Progenitor cell of endocrine pancreas (in vitro differentiated cells): ENCODE measurements at regions not wholly inside any gene's neighbourhood (a gene's known extent, or its start where the extent isn't known, plus 50 kb on each side); places are given as distances from the start of the nearest gene placed in this dataset.

Experiments
- DNase-seq: peaks from one replicate; pipeline ENCODE4 v3.0.0; 2021; ENCODE audit warnings: low spot score; ENCODE audit not compliant: unreplicated experiment
- H3K27ac Mint-ChIP-seq: 2 replicates; pipeline ENCODE4 v1.8.0; 2021; ENCODE audit warnings: mild to moderate bottlenecking, moderate library complexity, mixed read lengths
- H3K27me3 Mint-ChIP-seq: 2 replicates; pipeline ENCODE4 v1.8.0; 2021; ENCODE audit warnings: mixed read lengths
- H3K36me3 Mint-ChIP-seq: 2 replicates; pipeline ENCODE4 v1.8.0; 2022; ENCODE audit warnings: mixed read lengths; ENCODE audit not compliant: insufficient read depth
- H3K4me1 Mint-ChIP-seq: 2 replicates; pipeline ENCODE4 v1.8.0; 2021; ENCODE audit warnings: low read depth, mixed read lengths
- H3K4me3 Mint-ChIP-seq: 2 replicates; pipeline ENCODE4 v1.8.0; 2021; ENCODE audit warnings: low read depth, mild to moderate bottlenecking, moderate library complexity, mixed read lengths
- H3K9me3 Mint-ChIP-seq: 2 replicates; pipeline ENCODE4 v1.8.0; 2021; ENCODE audit warnings: low read depth, mixed read lengths
- CTCF ChIP-seq: fragments of 200-600 bp; sonication (generic); IDR thresholded peaks from one replicate; pipeline ENCODE4 v1.5.0; 2021; ENCODE audit warnings: antibody characterized with exemption, mild to moderate bottlenecking; ENCODE audit not compliant: unreplicated experiment

- H3K27me3 Mint-ChIP-seq = peaks cover 8% of the 10 kb centered on the region
- H3K4me3 Mint-ChIP-seq = no peak overlapping the region
- H3K9me3 Mint-ChIP-seq = peaks cover 18% of the 10 kb centered on the region
- no peaks in the 10 kb centered on the region for H3K4me1 Mint-ChIP-seq
- no peak for DNase-seq
- no peak overlapping the region for H3K27ac Mint-ChIP-seq
- no peak for TF ChIP-seq CTCF
- H3K36me3 Mint-ChIP-seq = no peaks in the 10 kb centered on the region
Measured at GRCh38 chr18:76102626-76103025, 392.4 kb downstream of the ZNF516 start.

GRCh38 chr18:76102156-76102555 lies 392.9 kb downstream of the ZNF516 start:
- DNase-seq = no peak
- Mint-ChIP-seq H3K9me3 (peaks cover 18% of the 10 kb centered on the region), H3K4me1 (no peaks in the 10 kb centered on the region), H3K27ac (no peak overlapping the region), H3K36me3 (no peaks in the 10 kb centered on the region), H3K4me3 (no peak overlapping the region), H3K27me3 (peaks cover 8% of the 10 kb centered on the region)
- no peak for TF ChIP-seq CTCF

GRCh38 chr18:76099931-76100457 lies 395.0 kb downstream of the ZNF516 start:
- H3K4me3 Mint-ChIP-seq = no peak overlapping the region
- no peaks in the 10 kb centered on the region for H3K36me3 Mint-ChIP-seq
- H3K27me3 Mint-ChIP-seq = peaks cover 8% of the 10 kb centered on the region
- H3K9me3 Mint-ChIP-seq = peaks cover 13% of the 10 kb centered on the region
- no peak for TF ChIP-seq CTCF
- H3K4me1 Mint-ChIP-seq = no peaks in the 10 kb centered on the region
- no peak overlapping the region for H3K27ac Mint-ChIP-seq
- no peak for DNase-seq

- H3K27ac Mint-ChIP-seq = no peak overlapping the region
- DNase-seq = no peak
Measured at GRCh38 chr18:76098674-76099411, 396.2 kb downstream of the ZNF516 start.

GRCh38 chr18:76081536-76081935 lies 413.5 kb downstream of the ZNF516 start:
- no peaks in the 10 kb centered on the region for H3K4me1 Mint-ChIP-seq
- TF ChIP-seq CTCF = no peak
- H3K27ac Mint-ChIP-seq = no peak overlapping the region
- DNase-seq = no peak
- H3K27me3 Mint-ChIP-seq = peaks cover 3% of the 10 kb centered on the region
- no peak overlapping the region for H3K4me3 Mint-ChIP-seq
- peaks cover 4% of the 10 kb centered on the region for H3K9me3 Mint-ChIP-seq
- no peaks in the 10 kb centered on the region for H3K36me3 Mint-ChIP-seq

More at GRCh38 chr18:76098674-76099411, 396.2 kb downstream of the ZNF516 start:
- peaks cover 8% of the 10 kb centered on the region for H3K27me3 Mint-ChIP-seq
- peaks cover 2% of the 10 kb centered on the region for H3K36me3 Mint-ChIP-seq
- no peaks in the 10 kb centered on the region for H3K4me1 Mint-ChIP-seq
- H3K9me3 Mint-ChIP-seq = peaks cover 16% of the 10 kb centered on the region
- no peak overlapping the region for H3K4me3 Mint-ChIP-seq
- no peak for TF ChIP-seq CTCF
